ENCODE measurements at regions not wholly inside any gene's neighbourhood (a gene's known extent, or its start where the extent isn't known, plus 50 kb on each side); places are given as distances from the start of the nearest gene placed in this dataset.

GRCh38 chrX:121221322-121221977 lies 174.0 kb downstream of the GLUD2 start:
- TF ChIP-seq POLR2A (IDR thresholded peaks at IDR 0.05), result no peak
- TF ChIP-seq, protein P1, sequence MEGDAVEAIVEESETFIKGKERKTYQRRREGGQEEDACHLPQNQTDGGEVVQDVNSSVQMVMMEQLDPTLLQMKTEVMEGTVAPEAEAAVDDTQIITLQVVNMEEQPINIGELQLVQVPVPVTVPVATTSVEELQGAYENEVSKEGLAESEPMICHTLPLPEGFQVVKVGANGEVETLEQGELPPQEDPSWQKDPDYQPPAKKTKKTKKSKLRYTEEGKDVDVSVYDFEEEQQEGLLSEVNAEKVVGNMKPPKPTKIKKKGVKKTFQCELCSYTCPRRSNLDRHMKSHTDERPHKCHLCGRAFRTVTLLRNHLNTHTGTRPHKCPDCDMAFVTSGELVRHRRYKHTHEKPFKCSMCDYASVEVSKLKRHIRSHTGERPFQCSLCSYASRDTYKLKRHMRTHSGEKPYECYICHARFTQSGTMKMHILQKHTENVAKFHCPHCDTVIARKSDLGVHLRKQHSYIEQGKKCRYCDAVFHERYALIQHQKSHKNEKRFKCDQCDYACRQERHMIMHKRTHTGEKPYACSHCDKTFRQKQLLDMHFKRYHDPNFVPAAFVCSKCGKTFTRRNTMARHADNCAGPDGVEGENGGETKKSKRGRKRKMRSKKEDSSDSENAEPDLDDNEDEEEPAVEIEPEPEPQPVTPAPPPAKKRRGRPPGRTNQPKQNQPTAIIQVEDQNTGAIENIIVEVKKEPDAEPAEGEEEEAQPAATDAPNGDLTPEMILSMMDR (IDR thresholded peaks at IDR 0.05), result no peak
- 46% methylated on average over 2 of the region's 3 CpGs for WGBS (ENCODE audit: insufficient coverage, low coverage, low lambda C conversion rate, missing lambda C conversion rate)
- H3K9me3 ChIP-seq, result no peaks in the 10 kb centered on the region
- no peaks in the 10 kb centered on the region for H3K4me1 ChIP-seq
- H3K36me3 ChIP-seq, result no peaks in the 10 kb centered on the region
- peak in 1 of 3 donors; percentile 46 for DNase-seq
- no peak overlapping the region for H3K27ac ChIP-seq
- H3K4me3 ChIP-seq, result no peak overlapping the region
- no peaks in the 10 kb centered on the region for H3K27me3 ChIP-seq
- peak; percentile 70 to 93 (median 84) for ATAC-seq
- intact Hi-C loops (cut with DNase I), result no loop called here

DNA sequence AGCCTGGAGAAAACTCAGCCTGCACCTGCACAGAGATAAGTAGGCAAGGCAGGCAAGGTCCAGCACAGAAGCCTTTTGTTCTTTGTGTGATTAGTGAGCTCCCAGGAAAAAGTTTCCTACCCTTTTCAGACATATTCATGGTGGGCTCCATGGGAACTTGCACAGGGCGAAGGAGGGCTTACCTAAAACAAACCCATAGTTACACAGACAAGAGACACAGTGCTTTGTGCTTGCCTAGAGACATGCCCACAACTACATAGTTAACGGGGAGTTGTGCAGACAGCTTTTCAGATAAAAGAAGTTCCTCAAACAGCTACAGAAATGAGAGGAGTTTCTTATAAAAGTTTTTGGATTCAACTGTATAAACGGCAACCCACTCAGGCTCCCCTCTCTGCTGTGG lies 180.5 kb downstream of the GLUD2 start:
- Histone ChIP-seq H3K27me3 (no peaks in the 10 kb centered on the region), H3K36me3 (no peaks in the 10 kb centered on the region), H3K4me1 (no peaks in the 10 kb centered on the region), H3K27ac (no peak overlapping the region), H3K4me3 (no peak overlapping the region), H3K9me3 (no peaks in the 10 kb centered on the region)
- 76% methylated on average over 3 of the region's 3 CpGs for WGBS (ENCODE audit: insufficient coverage, low coverage, low lambda C conversion rate, missing lambda C conversion rate)
- ATAC-seq, result no peak
- no peak for TF ChIP-seq POLR2A (IDR thresholded peaks at IDR 0.05)
- TF ChIP-seq, protein P1 (IDR thresholded peaks at IDR 0.05), result no peak
- intact Hi-C loops (cut with DNase I), result no loop called here
- no peak for DNase-seq

DNA sequence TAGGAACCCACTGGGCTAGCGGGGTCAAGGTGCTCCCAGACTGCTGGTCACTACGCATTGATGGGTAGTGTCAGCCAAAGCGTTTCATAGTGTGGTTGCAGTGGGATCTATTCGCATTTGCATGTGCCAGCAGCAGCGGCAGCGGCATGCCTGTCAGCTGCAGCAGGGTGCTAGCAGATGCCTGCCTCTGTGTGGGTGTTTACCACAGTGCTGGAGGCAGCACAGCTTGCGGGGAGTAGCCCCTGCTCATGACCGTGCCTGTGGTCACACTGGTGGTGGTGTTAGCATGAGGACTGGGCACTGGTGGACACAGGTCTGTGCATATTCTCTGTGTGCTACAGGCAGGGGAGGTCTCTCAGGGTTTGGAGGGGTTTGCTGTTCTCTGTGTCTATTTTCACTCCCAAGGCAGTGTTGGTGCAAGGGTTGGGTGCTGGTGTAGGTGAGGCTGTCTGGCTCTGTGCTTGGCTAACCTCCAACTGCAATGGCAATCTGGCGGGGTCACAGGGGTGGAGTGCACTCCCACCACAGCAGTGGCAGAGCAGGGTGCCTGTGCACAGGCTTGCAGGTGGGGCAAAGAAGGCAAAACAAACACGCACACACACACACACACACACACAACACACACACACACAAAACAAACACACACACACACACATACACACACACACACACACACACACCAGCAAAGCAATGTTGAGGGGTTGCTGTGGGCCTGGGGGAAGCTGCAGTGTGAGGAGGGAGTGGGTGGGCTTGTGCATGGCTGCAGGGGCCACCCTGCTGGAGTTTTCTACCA lies 184.4 kb downstream of the GLUD2 start:
- ATAC-seq, result no peak
- TF ChIP-seq, protein P1 (IDR thresholded peaks at IDR 0.05), result no peak
- TF ChIP-seq POLR2A (IDR thresholded peaks at IDR 0.05), result no peak
- 69% methylated on average over 8 of the region's 10 CpGs for WGBS (ENCODE audit: insufficient coverage, low coverage, low lambda C conversion rate, missing lambda C conversion rate)
- H3K4me3 ChIP-seq, result no peak overlapping the region
- H3K27me3 ChIP-seq, result no peaks in the 10 kb centered on the region
- intact Hi-C loops (cut with DNase I), result no loop called here
- no peaks in the 10 kb centered on the region for H3K4me1 ChIP-seq
- DNase-seq, result no peak
- H3K27ac ChIP-seq, result no peak overlapping the region
- no peaks in the 10 kb centered on the region for H3K36me3 ChIP-seq
- H3K9me3 ChIP-seq, result no peaks in the 10 kb centered on the region

DNA sequence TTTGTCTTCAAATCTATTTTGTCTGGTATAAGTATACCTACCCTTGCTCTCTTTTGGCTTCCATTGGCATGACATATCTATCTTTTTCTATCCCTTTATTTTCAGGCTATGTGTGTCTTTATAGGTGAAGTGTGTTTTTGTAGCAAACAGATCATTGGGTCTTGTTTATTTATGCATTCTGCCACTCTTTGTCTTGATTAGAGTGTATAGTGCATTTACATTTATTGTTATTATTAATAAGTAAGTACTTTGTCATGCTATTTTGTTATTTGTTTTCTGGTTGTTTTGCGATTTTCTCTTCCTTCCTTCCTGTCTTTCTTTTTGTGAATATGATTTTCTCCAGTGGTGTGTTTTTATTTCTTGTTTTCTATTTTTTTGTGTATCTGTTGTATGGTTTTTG lies 188.6 kb downstream of the GLUD2 start:
- DNase-seq, result no peak
- Histone ChIP-seq H3K27me3 (no peaks in the 10 kb centered on the region), H3K27ac (no peak overlapping the region), H3K4me3 (no peak overlapping the region), H3K9me3 (no peaks in the 10 kb centered on the region), H3K4me1 (no peaks in the 10 kb centered on the region), H3K36me3 (no peaks in the 10 kb centered on the region)
- 60% methylated on average over 1 of the region's 1 CpG for WGBS (ENCODE audit: insufficient coverage, low coverage, low lambda C conversion rate, missing lambda C conversion rate)
- no peak for ATAC-seq
- intact Hi-C loops (cut with DNase I), result no loop called here
- TF ChIP-seq, protein P1 (IDR thresholded peaks at IDR 0.05), result no peak
- no peak for TF ChIP-seq POLR2A (IDR thresholded peaks at IDR 0.05)
